ENCODE measurements at regions not wholly inside any gene's neighbourhood (a gene's known extent, or its start where the extent isn't known, plus 50 kb on each side); places are given as distances from the start of the nearest gene placed in this dataset.

- Histone ChIP-seq H3K27me3 (ENCODE audit: low read depth, low read length) (no peaks in the 10 kb centered on the region), H3K36me3 (ENCODE audit: control insufficient read depth in 1 of 2, insufficient read depth in 2 of 2, low read length in 2 of 2) (no peaks in the 10 kb centered on the region), H3K27ac (ENCODE audit: low read length) (no peak overlapping the region), H3K4me1 (ENCODE audit: control insufficient read depth in 1 of 2, insufficient read depth in 2 of 2, low read length in 2 of 2) (no peaks in the 10 kb centered on the region), H3K9me3 (ENCODE audit: control insufficient read depth in 1 of 2, low read length in 2 of 2) (no peaks in the 10 kb centered on the region), H3K4me3 (ENCODE audit: low read depth in 1 of 2, low read length in 2 of 2) (no peak overlapping the region)
Measured at GRCh38 chr3:178295292-178295912, 240.8 kb upstream of the KCNMB2 start.

GRCh38 chr3:178297199-178297598 lies 239.0 kb upstream of the KCNMB2 start:
- no peak overlapping the region for H3K27ac ChIP-seq (ENCODE audit: low read length)
- no peaks in the 10 kb centered on the region for H3K9me3 ChIP-seq (ENCODE audit: control insufficient read depth in 1 of 2, low read length in 2 of 2)
- H3K4me3 ChIP-seq (ENCODE audit: low read depth in 1 of 2, low read length in 2 of 2): no peak overlapping the region
- no peaks in the 10 kb centered on the region for H3K4me1 ChIP-seq (ENCODE audit: control insufficient read depth in 1 of 2, insufficient read depth in 2 of 2, low read length in 2 of 2)
- no peaks in the 10 kb centered on the region for H3K27me3 ChIP-seq (ENCODE audit: low read depth, low read length)
- H3K36me3 ChIP-seq (ENCODE audit: control insufficient read depth in 1 of 2, insufficient read depth in 2 of 2, low read length in 2 of 2): no peaks in the 10 kb centered on the region

GRCh38 chr3:178297740-178298139 lies 238.5 kb upstream of the KCNMB2 start:
- Histone ChIP-seq H3K4me1 (ENCODE audit: control insufficient read depth in 1 of 2, insufficient read depth in 2 of 2, low read length in 2 of 2) (no peaks in the 10 kb centered on the region), H3K36me3 (ENCODE audit: control insufficient read depth in 1 of 2, insufficient read depth in 2 of 2, low read length in 2 of 2) (no peaks in the 10 kb centered on the region), H3K27me3 (ENCODE audit: low read depth, low read length) (no peaks in the 10 kb centered on the region), H3K4me3 (ENCODE audit: low read depth in 1 of 2, low read length in 2 of 2) (no peak overlapping the region), H3K27ac (ENCODE audit: low read length) (no peak overlapping the region), H3K9me3 (ENCODE audit: control insufficient read depth in 1 of 2, low read length in 2 of 2) (no peaks in the 10 kb centered on the region)

- no peaks in the 10 kb centered on the region for H3K36me3 ChIP-seq (ENCODE audit: control insufficient read depth in 1 of 2, insufficient read depth in 2 of 2, low read length in 2 of 2)
- no peak overlapping the region for H3K27ac ChIP-seq (ENCODE audit: low read length)
- H3K9me3 ChIP-seq (ENCODE audit: control insufficient read depth in 1 of 2, low read length in 2 of 2): peaks cover 0 to 3% of the 10 kb centered on the region in 2 donors
- H3K4me3 ChIP-seq (ENCODE audit: low read depth in 1 of 2, low read length in 2 of 2): no peak overlapping the region
- no peaks in the 10 kb centered on the region for H3K4me1 ChIP-seq (ENCODE audit: control insufficient read depth in 1 of 2, insufficient read depth in 2 of 2, low read length in 2 of 2)
- H3K27me3 ChIP-seq (ENCODE audit: low read depth, low read length): no peaks in the 10 kb centered on the region
Measured at GRCh38 chr3:178300441-178300959, 235.7 kb upstream of the KCNMB2 start.

GRCh38 chr3:178302966-178303930 lies 233.0 kb upstream of the KCNMB2 start:
- Histone ChIP-seq H3K4me1 (ENCODE audit: control insufficient read depth in 1 of 2, insufficient read depth in 2 of 2, low read length in 2 of 2) (no peaks in the 10 kb centered on the region), H3K27me3 (ENCODE audit: low read depth, low read length) (no peaks in the 10 kb centered on the region), H3K27ac (ENCODE audit: low read length) (no peak overlapping the region), H3K9me3 (ENCODE audit: control insufficient read depth in 1 of 2, low read length in 2 of 2) (peaks cover 0 to 3% of the 10 kb centered on the region in 2 donors), H3K4me3 (ENCODE audit: low read depth in 1 of 2, low read length in 2 of 2) (no peak overlapping the region), H3K36me3 (ENCODE audit: control insufficient read depth in 1 of 2, insufficient read depth in 2 of 2, low read length in 2 of 2) (no peaks in the 10 kb centered on the region)

GRCh38 chr3:178304758-178305467 lies 231.3 kb upstream of the KCNMB2 start:
- no peak overlapping the region for H3K4me3 ChIP-seq (ENCODE audit: low read depth in 1 of 2, low read length in 2 of 2)
- H3K27me3 ChIP-seq (ENCODE audit: low read depth, low read length): no peaks in the 10 kb centered on the region
- H3K36me3 ChIP-seq (ENCODE audit: control insufficient read depth in 1 of 2, insufficient read depth in 2 of 2, low read length in 2 of 2): no peaks in the 10 kb centered on the region
- no peaks in the 10 kb centered on the region for H3K4me1 ChIP-seq (ENCODE audit: control insufficient read depth in 1 of 2, insufficient read depth in 2 of 2, low read length in 2 of 2)
- peaks cover 0 to 3% of the 10 kb centered on the region in 2 donors for H3K9me3 ChIP-seq (ENCODE audit: control insufficient read depth in 1 of 2, low read length in 2 of 2)
- H3K27ac ChIP-seq (ENCODE audit: low read length): no peak overlapping the region

GRCh38 chr3:178306432-178307115 lies 229.7 kb upstream of the KCNMB2 start:
- H3K27me3 ChIP-seq (ENCODE audit: low read depth, low read length): no peaks in the 10 kb centered on the region
- no peak overlapping the region for H3K27ac ChIP-seq (ENCODE audit: low read length)
- H3K9me3 ChIP-seq (ENCODE audit: control insufficient read depth in 1 of 2, low read length in 2 of 2): peaks cover 0 to 3% of the 10 kb centered on the region in 2 donors
- H3K4me1 ChIP-seq (ENCODE audit: control insufficient read depth in 1 of 2, insufficient read depth in 2 of 2, low read length in 2 of 2): no peaks in the 10 kb centered on the region
- H3K36me3 ChIP-seq (ENCODE audit: control insufficient read depth in 1 of 2, insufficient read depth in 2 of 2, low read length in 2 of 2): no peaks in the 10 kb centered on the region
- no peak overlapping the region for H3K4me3 ChIP-seq (ENCODE audit: low read depth in 1 of 2, low read length in 2 of 2)

- H3K9me3 ChIP-seq (ENCODE audit: control insufficient read depth in 1 of 2, low read length in 2 of 2): peaks cover 0 to 3% of the 10 kb centered on the region in 2 donors
Measured at GRCh38 chr3:178308771-178309170, 227.5 kb upstream of the KCNMB2 start.

GRCh38 chr3:178310949-178311348 lies 225.3 kb upstream of the KCNMB2 start:
- no peak overlapping the region for H3K27ac ChIP-seq (ENCODE audit: low read length)
- H3K4me1 ChIP-seq (ENCODE audit: control insufficient read depth in 1 of 2, insufficient read depth in 2 of 2, low read length in 2 of 2): no peaks in the 10 kb centered on the region
- H3K9me3 ChIP-seq (ENCODE audit: control insufficient read depth in 1 of 2, low read length in 2 of 2): no peaks in the 10 kb centered on the region
- H3K36me3 ChIP-seq (ENCODE audit: control insufficient read depth in 1 of 2, insufficient read depth in 2 of 2, low read length in 2 of 2): no peaks in the 10 kb centered on the region
- H3K4me3 ChIP-seq (ENCODE audit: low read depth in 1 of 2, low read length in 2 of 2): no peak overlapping the region
- H3K27me3 ChIP-seq (ENCODE audit: low read depth, low read length): no peaks in the 10 kb centered on the region

More at GRCh38 chr3:178308771-178309170, 227.5 kb upstream of the KCNMB2 start:
- Histone ChIP-seq H3K27ac (ENCODE audit: low read length) (no peak overlapping the region), H3K4me3 (ENCODE audit: low read depth in 1 of 2, low read length in 2 of 2) (no peak overlapping the region), H3K27me3 (ENCODE audit: low read depth, low read length) (no peaks in the 10 kb centered on the region), H3K36me3 (ENCODE audit: control insufficient read depth in 1 of 2, insufficient read depth in 2 of 2, low read length in 2 of 2) (no peaks in the 10 kb centered on the region), H3K4me1 (ENCODE audit: control insufficient read depth in 1 of 2, insufficient read depth in 2 of 2, low read length in 2 of 2) (no peaks in the 10 kb centered on the region)

- no peaks in the 10 kb centered on the region for H3K36me3 ChIP-seq (ENCODE audit: control insufficient read depth in 1 of 2, insufficient read depth in 2 of 2, low read length in 2 of 2)
- no peaks in the 10 kb centered on the region for H3K9me3 ChIP-seq (ENCODE audit: control insufficient read depth in 1 of 2, low read length in 2 of 2)
- H3K27ac ChIP-seq (ENCODE audit: low read length): no peak overlapping the region
- no peaks in the 10 kb centered on the region for H3K27me3 ChIP-seq (ENCODE audit: low read depth, low read length)
- H3K4me1 ChIP-seq (ENCODE audit: control insufficient read depth in 1 of 2, insufficient read depth in 2 of 2, low read length in 2 of 2): no peaks in the 10 kb centered on the region
- H3K4me3 ChIP-seq (ENCODE audit: low read depth in 1 of 2, low read length in 2 of 2): no peak overlapping the region
Measured at GRCh38 chr3:178313716-178314115, 222.5 kb upstream of the KCNMB2 start.

Data from muscle layer of duodenum (tissue), 2 donors.